ENCODE measurements at regions not wholly inside any gene's neighbourhood (a gene's known extent, or its start where the extent isn't known, plus 50 kb on each side); places are given as distances from the start of the nearest gene placed in this dataset.

DNA sequence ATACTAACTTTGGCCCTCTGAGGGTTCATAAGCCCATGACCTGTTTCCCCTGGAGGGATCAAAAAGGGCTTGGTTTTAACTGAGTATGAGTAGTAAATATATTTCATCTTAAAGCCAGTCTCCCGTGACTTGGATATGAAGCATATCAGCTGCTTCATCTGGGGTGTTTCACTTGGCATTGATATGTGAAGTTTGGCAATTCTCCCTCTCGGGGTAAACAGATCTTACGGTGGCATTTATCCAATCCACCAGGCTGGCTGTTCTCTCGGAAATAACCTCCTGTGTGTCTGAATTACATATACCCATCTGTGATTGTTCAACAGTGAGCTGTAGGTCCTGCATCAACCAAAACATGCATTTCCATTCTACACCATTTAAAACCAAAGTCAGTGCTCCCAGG lies 130.7 kb downstream of the ADAM29 start:
- no peak for DNase-seq (ENCODE audit: low spot score in 2 of 2)
- H3K4me1 ChIP-seq, result no peaks in the 10 kb centered on the region
- 41% methylated on average over 4 of the region's 4 CpGs for WGBS
- no peaks in the 10 kb centered on the region for H3K27me3 ChIP-seq
- H3K4me3 ChIP-seq, result no peak overlapping the region
- no peak for TF ChIP-seq EP300 (IDR thresholded peaks at IDR 0.05)
- no peak for TF ChIP-seq CTCF (IDR thresholded peaks at IDR 0.05)
- no peak for TF ChIP-seq POLR2A (IDR thresholded peaks at IDR 0.05)
- no peak for TF ChIP-seq POLR2AphosphoS5 (IDR thresholded peaks at IDR 0.05)
- H3K36me3 ChIP-seq, result no peaks in the 10 kb centered on the region
- H3K27ac ChIP-seq, result no peak overlapping the region
- H3K9me3 ChIP-seq, result peaks cover 3% of the 10 kb centered on the region

DNA sequence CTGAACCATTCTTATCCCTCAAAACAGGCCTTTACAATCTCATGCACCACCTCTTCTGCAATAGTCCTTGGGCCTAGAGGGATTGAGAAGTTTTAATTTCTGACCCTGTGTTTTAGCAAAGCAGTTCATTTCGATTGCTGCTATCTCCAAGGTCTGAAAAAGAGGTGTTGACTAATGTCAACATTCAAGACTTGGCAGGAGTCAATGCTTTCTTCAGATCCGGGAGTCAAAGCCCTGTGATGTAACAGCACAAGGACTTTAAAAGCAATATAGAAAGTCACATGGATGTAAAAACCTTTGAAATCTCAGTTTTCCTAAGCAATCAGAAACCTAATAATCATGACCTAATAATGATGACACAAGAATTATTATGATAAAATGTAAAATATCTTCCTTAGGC lies 133.8 kb downstream of the ADAM29 start:
- Histone ChIP-seq H3K27ac (no peak overlapping the region), H3K9me3 (peaks cover 3% of the 10 kb centered on the region), H3K36me3 (no peaks in the 10 kb centered on the region), H3K27me3 (no peaks in the 10 kb centered on the region), H3K4me3 (no peak overlapping the region), H3K4me1 (no peaks in the 10 kb centered on the region)
- TF ChIP-seq POLR2A (IDR thresholded peaks at IDR 0.05) (no peak), POLR2AphosphoS5 (IDR thresholded peaks at IDR 0.05) (no peak), CTCF (IDR thresholded peaks at IDR 0.05) (no peak), EP300 (IDR thresholded peaks at IDR 0.05) (no peak)
- WGBS, result 55% methylated on average over 2 of the region's 2 CpGs
- no peak for DNase-seq (ENCODE audit: low spot score in 2 of 2)

DNA sequence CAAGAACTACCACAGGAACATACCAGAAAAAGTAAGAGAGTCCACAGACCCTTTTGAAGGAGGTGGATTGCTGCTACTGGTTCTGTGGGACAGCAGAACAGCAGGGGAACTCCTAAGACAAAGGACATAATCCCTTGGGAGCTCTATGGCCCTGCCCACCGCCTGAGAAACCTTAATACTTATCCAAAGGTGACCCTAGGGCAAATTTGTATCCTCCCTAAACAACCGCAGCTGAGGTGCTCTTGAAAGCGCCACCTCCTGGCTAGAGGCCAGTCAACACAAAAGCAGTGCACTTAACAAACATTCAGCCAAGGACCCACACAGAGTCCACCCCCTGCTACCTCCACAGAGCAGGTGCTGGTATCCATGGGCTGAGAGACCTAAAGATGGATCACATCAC lies 136.8 kb downstream of the ADAM29 start:
- DNase-seq (ENCODE audit: low spot score in 2 of 2), result no peak
- no peaks in the 10 kb centered on the region for H3K27me3 ChIP-seq
- H3K4me3 ChIP-seq, result no peak overlapping the region
- H3K27ac ChIP-seq, result no peak overlapping the region
- H3K4me1 ChIP-seq, result no peaks in the 10 kb centered on the region
- H3K36me3 ChIP-seq, result no peaks in the 10 kb centered on the region
- H3K9me3 ChIP-seq, result no peaks in the 10 kb centered on the region
- TF ChIP-seq EP300 (IDR thresholded peaks at IDR 0.05) (no peak), POLR2A (IDR thresholded peaks at IDR 0.05) (no peak), POLR2AphosphoS5 (IDR thresholded peaks at IDR 0.05) (no peak), CTCF (IDR thresholded peaks at IDR 0.05) (no peak)
- WGBS, result 62% methylated on average over 3 of the region's 3 CpGs

- Histone ChIP-seq H3K4me1 (no peaks in the 10 kb centered on the region), H3K4me3 (no peak overlapping the region), H3K36me3 (no peaks in the 10 kb centered on the region), H3K27me3 (no peaks in the 10 kb centered on the region), H3K27ac (no peak overlapping the region), H3K9me3 (no peaks in the 10 kb centered on the region)
- peak in 1 of 2 donors; percentile 51 for DNase-seq (ENCODE audit: low spot score in 2 of 2)
- WGBS, result 90% methylated on average over 2 of the region's 3 CpGs
- TF ChIP-seq POLR2AphosphoS5 (IDR thresholded peaks at IDR 0.05), result no peak
- no peak for TF ChIP-seq POLR2A (IDR thresholded peaks at IDR 0.05)
- TF ChIP-seq EP300 (IDR thresholded peaks at IDR 0.05), result no peak
- TF ChIP-seq CTCF (IDR thresholded peaks at IDR 0.05), result no peak
Observed at GRCh38 chr4:175062183-175062592, 144.0 kb downstream of the ADAM29 start.

DNA sequence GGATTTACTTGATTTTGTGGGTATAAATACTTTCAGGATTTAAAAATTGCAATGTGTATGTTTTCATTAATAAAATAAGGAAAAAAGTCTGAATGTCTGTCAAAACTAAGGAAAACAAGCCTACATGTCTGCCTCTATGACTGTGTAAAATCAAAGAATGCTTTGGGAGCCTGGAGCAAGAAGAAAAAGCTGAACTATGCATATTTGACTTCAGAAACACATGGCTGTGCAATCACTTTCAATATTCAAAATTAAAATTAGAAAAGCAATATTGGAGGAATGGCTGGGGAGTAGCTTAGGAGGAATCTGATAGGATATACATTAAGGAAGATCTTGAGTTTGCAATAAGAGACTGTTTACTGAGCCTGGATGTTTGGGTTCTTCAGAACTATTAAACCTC lies 147.1 kb downstream of the ADAM29 start:
- Histone ChIP-seq H3K9me3 (no peaks in the 10 kb centered on the region), H3K27me3 (no peaks in the 10 kb centered on the region), H3K4me1 (no peaks in the 10 kb centered on the region), H3K36me3 (no peaks in the 10 kb centered on the region), H3K4me3 (no peak overlapping the region), H3K27ac (no peak overlapping the region)
- TF ChIP-seq EP300 (IDR thresholded peaks at IDR 0.05) (no peak), POLR2AphosphoS5 (IDR thresholded peaks at IDR 0.05) (no peak), POLR2A (IDR thresholded peaks at IDR 0.05) (no peak), CTCF (IDR thresholded peaks at IDR 0.05) (no peak)
- no peak for DNase-seq (ENCODE audit: low spot score in 2 of 2)
